Ramos (cell line): ENCODE measurements at regions not wholly inside any gene's neighbourhood (a gene's known extent, or its start where the extent isn't known, plus 50 kb on each side); places are given as distances from the start of the nearest gene placed in this dataset.

Source experiments
- in situ Hi-C: fragments of 300-500 bp; cut with MboI; formaldehyde crosslinking; loops from one replicate; pipeline ENCODE4 v1.14.3; 2022; ENCODE audit warnings: low sequenced_read_pairs; ENCODE audit not compliant: unreplicated experiment

- in situ Hi-C loops: no loop called here
Measured at GRCh38 chr20:59428006-59428405, 127.6 kb downstream of the EDN3 start.

GRCh38 chr20:59428441-59429205 is 128.2 kb downstream of the EDN3 start:
- in situ Hi-C loops: no loop called here

GRCh38 chr20:59429396-59429795 is 129.0 kb downstream of the EDN3 start:
- in situ Hi-C loops: no loop called here

GRCh38 chr20:59431014-59431413 is 130.6 kb downstream of the EDN3 start:
- in situ Hi-C loops: no loop called here

GRCh38 chr20:59434960-59435359 is 134.5 kb downstream of the EDN3 start:
- in situ Hi-C loops: no loop called here

- in situ Hi-C loops: no loop called here
Measured at GRCh38 chr20:59435518-59435917, 135.1 kb downstream of the EDN3 start.

GRCh38 chr20:59437601-59438031 is 137.2 kb downstream of the EDN3 start:
- in situ Hi-C loops: no loop called here

GRCh38 chr20:59438201-59438600 is 137.8 kb downstream of the EDN3 start:
- in situ Hi-C loops: no loop called here

- in situ Hi-C loops: no loop called here
Measured at GRCh38 chr20:59439243-59439642, 138.8 kb downstream of the EDN3 start.

GRCh38 chr20:59441306-59441705 is 140.9 kb downstream of the EDN3 start:
- in situ Hi-C loops: no loop called here

GRCh38 chr20:59441860-59442810 is 141.7 kb downstream of the EDN3 start:
- in situ Hi-C loops: no loop called here

- in situ Hi-C loops: no loop called here
Measured at GRCh38 chr20:59443550-59443949, 143.1 kb downstream of the EDN3 start.

- in situ Hi-C loops: no loop called here
Measured at GRCh38 chr20:59446376-59446775, 146.0 kb downstream of the EDN3 start.

- in situ Hi-C loops: no loop called here
Measured at GRCh38 chr20:59448196-59448595, 147.8 kb downstream of the EDN3 start.

GRCh38 chr20:59448851-59449444 is 148.5 kb downstream of the EDN3 start:
- in situ Hi-C loops: no loop called here

GRCh38 chr20:59451066-59451630 is 150.7 kb downstream of the EDN3 start:
- in situ Hi-C loops: no loop called here

GRCh38 chr20:59451641-59452040 is 151.2 kb downstream of the EDN3 start:
- in situ Hi-C loops: no loop called here

- in situ Hi-C loops: no loop called here
Measured at GRCh38 chr20:59452856-59453255, 151.5 kb upstream of the PHACTR3 start.

- in situ Hi-C loops: no loop called here
Measured at GRCh38 chr20:59453759-59454560, 150.4 kb upstream of the PHACTR3 start.
